H4 (cell line): ENCODE measurements at regions not wholly inside any gene's neighbourhood (a gene's known extent, or its start where the extent isn't known, plus 50 kb on each side); places are given as distances from the start of the nearest gene placed in this dataset.

Experiments used
- DNase-seq: peaks from one replicate; pipeline ENCODE4 v3.0.0-alpha.2; 2015; ENCODE audit warnings: low spot score

GRCh38 chr1:94707321-94708298, 112.5 kb upstream of the SLC44A3 start:
- DNase-seq = no peak

GRCh38 chr1:94702442-94702815, 117.7 kb upstream of the SLC44A3 start:
- DNase-seq = no peak

- no peak for DNase-seq
These were observed 118.2 kb upstream of the SLC44A3 start for GRCh38 chr1:94701796-94702441.

- no peak for DNase-seq
These were observed 121.2 kb upstream of the SLC44A3 start for GRCh38 chr1:94698759-94699502.

- no peak for DNase-seq
These were observed 121.8 kb upstream of the SLC44A3 start for GRCh38 chr1:94698356-94698755.

- no peak for DNase-seq
These were observed 122.3 kb upstream of the SLC44A3 start for GRCh38 chr1:94697839-94698238.

GRCh38 chr1:94694226-94694915, 125.8 kb upstream of the SLC44A3 start:
- no peak for DNase-seq

- DNase-seq = no peak
These were observed 126.7 kb upstream of the SLC44A3 start for GRCh38 chr1:94693435-94693834.

- no peak for DNase-seq
These were observed 127.1 kb upstream of the SLC44A3 start for GRCh38 chr1:94693029-94693428.

GRCh38 chr1:94688646-94689045, 131.5 kb upstream of the SLC44A3 start:
- DNase-seq = no peak

- DNase-seq = no peak
These were observed 133.3 kb upstream of the SLC44A3 start for GRCh38 chr1:94686882-94687281.

GRCh38 chr1:94684690-94685250, 135.4 kb upstream of the SLC44A3 start:
- DNase-seq = no peak

- no peak for DNase-seq
These were observed 136.3 kb upstream of the SLC44A3 start for GRCh38 chr1:94683886-94684285.

- no peak for DNase-seq
These were observed 138.4 kb upstream of the F3 start for GRCh38 chr1:94680039-94680377.

GRCh38 chr1:94679332-94680038, 137.9 kb upstream of the F3 start:
- no peak for DNase-seq

- DNase-seq = no peak
These were observed 136.8 kb upstream of the F3 start for GRCh38 chr1:94678202-94678848.

- no peak for DNase-seq
These were observed 136.2 kb upstream of the F3 start for GRCh38 chr1:94677714-94678113.

GRCh38 chr1:94677087-94677486, 135.5 kb upstream of the F3 start:
- no peak for DNase-seq

- DNase-seq = no peak
These were observed 135.1 kb upstream of the F3 start for GRCh38 chr1:94676686-94677085.

- peak; percentile 47 for DNase-seq
These were observed 133.8 kb upstream of the F3 start for GRCh38 chr1:94675373-94675772.
